Keratinocyte (primary cell): ENCODE measurements at regions not wholly inside any gene's neighbourhood (a gene's known extent, or its start where the extent isn't known, plus 50 kb on each side); places are given as distances from the start of the nearest gene placed in this dataset.

Experiments used
- DNase-seq: peaks from one replicate; pipeline ENCODE4 v3.0.0-alpha.2; 2011; ENCODE audit warnings: low read depth, missing footprints, low spot score
- FAIRE-seq: peaks from 2 replicates; lab custom pipeline; 2011; peaks lifted over from hg19 to GRCh38; lab: Jason Lieb, UNC
- H2AFZ ChIP-seq: 2 replicates; pipeline ENCODE4 v1.6.0; 2012; ENCODE audit warnings: low read length, control low read depth, inconsistent platforms; ENCODE audit not compliant: control insufficient read depth
- H3K27ac ChIP-seq: 2 replicates; pipeline ENCODE4 v1.5.1; 2011; ENCODE audit warnings: low read length; ENCODE audit not compliant: control insufficient read depth, insufficient read depth
- H3K27me3 ChIP-seq: 3 replicates; pipeline ENCODE4 v1.6.0; 2011; ENCODE audit warnings: low read length; ENCODE audit not compliant: control insufficient read depth, insufficient read depth; ENCODE audit errors: extremely low read depth
- H3K36me3 ChIP-seq, 2 experiments: 2 replicates in 1 of 2; 3 replicates in 1 of 2; pipeline ENCODE4 v1.5.1; 2011; ENCODE audit warnings: low read length in 2 of 2, mild to moderate bottlenecking in 1 of 2; ENCODE audit not compliant: control insufficient read depth in 2 of 2, insufficient read depth in 2 of 2; ENCODE audit errors: extremely low read depth in 1 of 2
- H3K4me1 ChIP-seq: 3 replicates; pipeline ENCODE4 v1.5.1; 2011; ENCODE audit warnings: low read length; ENCODE audit not compliant: control insufficient read depth, insufficient read depth; ENCODE audit errors: extremely low read depth
- H3K4me2 ChIP-seq: 3 replicates; pipeline ENCODE4 v1.6.0; 2011; ENCODE audit warnings: low read depth, low read length; ENCODE audit not compliant: control insufficient read depth, insufficient read depth; ENCODE audit errors: extremely low read depth
- H3K4me3 ChIP-seq, 3 experiments: fragments of 200-600 bp in 1 of 3; sonication (generic) in 1 of 3; 2 replicates in 2 of 3; 3 replicates in 1 of 3; pipeline ENCODE4 v1.5.1; 2011 to 2016; ENCODE audit warnings: low read length in 3 of 3, mild to moderate bottlenecking in 3 of 3, control low read depth in 2 of 3, inconsistent platforms in 1 of 3, low read depth in 1 of 3, mixed read lengths in 1 of 3, mixed run types in 1 of 3, moderate library complexity in 1 of 3; ENCODE audit not compliant: control insufficient read depth in 2 of 3, insufficient read depth in 2 of 3; ENCODE audit errors: extremely low read depth in 1 of 3
- H3K79me2 ChIP-seq: 2 replicates; pipeline ENCODE4 v1.6.0; 2012; ENCODE audit warnings: low read length; ENCODE audit not compliant: control insufficient read depth, insufficient read depth
- H3K9ac ChIP-seq: 3 replicates; pipeline ENCODE4 v1.6.0; 2011; ENCODE audit warnings: low read length; ENCODE audit not compliant: control insufficient read depth, insufficient read depth; ENCODE audit errors: extremely low read depth
- H3K9me1 ChIP-seq: 3 replicates; pipeline ENCODE4 v1.6.0; 2011; ENCODE audit warnings: low read length; ENCODE audit not compliant: control insufficient read depth, insufficient read depth; ENCODE audit errors: extremely low read depth
- H3K9me3 ChIP-seq: 2 replicates; pipeline ENCODE4 v1.5.1; 2012; ENCODE audit warnings: low read depth, low read length; ENCODE audit not compliant: control insufficient read depth
- H4K20me1 ChIP-seq: 3 replicates; pipeline ENCODE4 v1.6.0; 2011; ENCODE audit warnings: low read length; ENCODE audit not compliant: control insufficient read depth, insufficient read depth; ENCODE audit errors: extremely low read depth
- CTCF ChIP-seq, 3 experiments: IDR thresholded peaks in 1 of 3; conservative IDR thresholded peaks in 1 of 3; optimal IDR thresholded peaks in 1 of 3; 2 replicates in 2 of 3; 3 replicates in 1 of 3; pipeline versions ENCODE3 to v1.5.1; 2011; ENCODE audit warnings: low read length in 3 of 3, mild to moderate bottlenecking in 3 of 3, moderate library complexity in 2 of 3, control low read depth in 1 of 3, inconsistent platforms in 1 of 3; ENCODE audit not compliant: insufficient read depth in 2 of 3; ENCODE audit errors: extremely low read depth in 1 of 3
- EZH2 ChIP-seq: IDR thresholded peaks from one replicate; pipeline ENCODE4 v1.6.1; 2012; ENCODE audit warnings: inconsistent platforms, mild to moderate bottlenecking, low read length, moderate library complexity
- dilution Hi-C: fragments of 300-500 bp; cut with MboI; formaldehyde crosslinking; loops from one replicate; pipeline ENCODE4 v1.7.0; 2020; ENCODE audit warnings: low sequenced_read_pairs; ENCODE audit not compliant: extremely low pct_ligation_motif_present

GRCh38 chr2:7437716-7438632 is 520.8 kb downstream of the RNF144A start:
- Histone ChIP-seq H3K79me2 (no peaks in the 10 kb centered on the region), H3K4me2 (no peak overlapping the region), H3K9me3 (no peaks in the 10 kb centered on the region), H2AFZ (no peak overlapping the region), H3K9me1 (no peaks in the 10 kb centered on the region), H3K27me3 (no peaks in the 10 kb centered on the region), H3K36me3 (no peaks in the 10 kb centered on the region), H3K27ac (no peak overlapping the region), H3K4me1 (no peaks in the 10 kb centered on the region), H4K20me1 (no peaks in the 10 kb centered on the region), H3K4me3 (no peak overlapping the region), H3K9ac (no peak overlapping the region)
- dilution Hi-C loops = no loop called here
- TF ChIP-seq EZH2 (no peak), CTCF (optimal IDR thresholded peaks at IDR 0.05 in 1 of 3, IDR thresholded peaks at IDR 0.05 in 1 of 3, conservative IDR thresholded peaks at IDR 0.05 in 1 of 3; ENCODE audit: extremely low read depth in 1 of 3, insufficient read depth in 2 of 3, low read length in 3 of 3) (no peak)
- DNase-seq (no peak), FAIRE-seq (no peak)

GRCh38 chr2:7438855-7439254 is 521.6 kb downstream of the RNF144A start:
- no peaks in the 10 kb centered on the region for H3K27me3 ChIP-seq
- H3K4me1 ChIP-seq = no peaks in the 10 kb centered on the region
- H2AFZ ChIP-seq = no peak overlapping the region
- H3K9me1 ChIP-seq = no peaks in the 10 kb centered on the region
- DNase-seq (no peak), FAIRE-seq (no peak)
- H3K27ac ChIP-seq = no peak overlapping the region
- no peaks in the 10 kb centered on the region for H4K20me1 ChIP-seq
- H3K36me3 ChIP-seq = no peaks in the 10 kb centered on the region
- no peaks in the 10 kb centered on the region for H3K9me3 ChIP-seq
- no peak overlapping the region for H3K9ac ChIP-seq
- TF ChIP-seq EZH2 = no peak
- TF ChIP-seq CTCF (optimal IDR thresholded peaks at IDR 0.05 in 1 of 3, IDR thresholded peaks at IDR 0.05 in 1 of 3, conservative IDR thresholded peaks at IDR 0.05 in 1 of 3; ENCODE audit: extremely low read depth in 1 of 3, insufficient read depth in 2 of 3, low read length in 3 of 3) = no peak
- dilution Hi-C loops = no loop called here
- H3K4me3 ChIP-seq = no peak overlapping the region
- no peaks in the 10 kb centered on the region for H3K79me2 ChIP-seq
- H3K4me2 ChIP-seq = no peak overlapping the region
